Ammon's horn (tissue), 1 donor: ENCODE measurements at regions not wholly inside any gene's neighbourhood (a gene's known extent, or its start where the extent isn't known, plus 50 kb on each side); places are given as distances from the start of the nearest gene placed in this dataset.
"Not testable (repeated sequence)": the region's sequence is repeated elsewhere in the genome, so short reads cannot be mapped to it uniquely, and the experiment has no call there.

Source experiments
- DNase-seq: peaks from one replicate; pipeline ENCODE4 v3.0.0-alpha.2; 2016; ENCODE audit warnings: low spot score

DNA sequence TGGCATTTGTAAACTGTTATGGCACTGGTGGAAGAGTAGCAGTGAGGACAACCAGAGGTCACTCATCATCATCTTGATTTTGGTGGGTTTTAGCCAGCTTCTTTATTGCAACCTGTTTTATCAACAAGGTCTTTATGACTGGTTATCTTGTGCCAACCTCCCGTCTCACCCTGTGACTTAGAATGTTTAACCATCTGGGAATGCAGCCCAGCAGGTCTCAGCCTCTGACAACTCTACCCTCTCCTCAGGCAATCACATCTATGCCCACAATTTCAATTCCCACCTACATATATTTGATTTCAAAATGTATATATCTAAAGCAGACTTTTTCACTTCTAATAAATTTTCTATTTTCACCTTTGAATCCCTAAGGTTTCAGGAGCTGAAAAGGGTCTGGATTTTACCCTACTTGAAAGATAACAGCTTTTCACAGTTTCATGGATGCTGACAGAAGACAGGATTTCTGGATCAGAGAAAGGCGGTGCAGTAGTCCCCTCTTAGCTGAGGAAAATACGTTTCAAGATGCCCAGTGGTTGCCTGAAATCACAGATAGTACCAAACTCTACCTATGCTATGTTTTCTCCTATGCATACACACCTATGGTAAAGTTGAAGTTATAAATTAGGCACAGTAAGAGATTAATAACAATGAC is 1171.8 kb downstream of the DIAPH3 start:
- DNase-seq, result no peak

- DNase-seq, result no peak
Observed at GRCh38 chr13:58992478-58993042, 1171.2 kb downstream of the DIAPH3 start.

DNA sequence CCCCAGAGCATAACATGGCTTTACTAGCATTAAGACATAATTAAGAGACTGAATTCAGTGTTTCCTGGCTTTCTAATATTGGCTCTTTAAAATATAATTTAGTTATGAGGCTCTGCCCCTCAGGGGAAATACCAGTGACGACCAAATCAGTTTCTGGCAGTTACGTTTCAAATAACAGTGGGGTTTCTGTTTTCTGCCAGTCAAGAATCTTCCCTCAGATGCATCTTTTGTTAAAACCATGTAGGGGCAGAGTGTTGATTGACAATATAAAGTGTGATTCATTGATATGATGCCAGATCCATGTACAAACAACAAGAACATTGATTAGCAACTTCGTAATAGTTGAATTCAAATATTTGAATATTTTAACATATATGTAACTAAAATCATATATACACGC is 1169.7 kb downstream of the DIAPH3 start:
- no peak for DNase-seq

GRCh38 chr13:58994777-58995176 is 1169.0 kb downstream of the DIAPH3 start:
- no peak for DNase-seq

- DNase-seq, result no peak
Observed at GRCh38 chr13:58998716-58999115, 1165.0 kb downstream of the DIAPH3 start.

- no peak for DNase-seq
Observed at GRCh38 chr13:58999851-59000250, 1163.9 kb downstream of the DIAPH3 start.

DNA sequence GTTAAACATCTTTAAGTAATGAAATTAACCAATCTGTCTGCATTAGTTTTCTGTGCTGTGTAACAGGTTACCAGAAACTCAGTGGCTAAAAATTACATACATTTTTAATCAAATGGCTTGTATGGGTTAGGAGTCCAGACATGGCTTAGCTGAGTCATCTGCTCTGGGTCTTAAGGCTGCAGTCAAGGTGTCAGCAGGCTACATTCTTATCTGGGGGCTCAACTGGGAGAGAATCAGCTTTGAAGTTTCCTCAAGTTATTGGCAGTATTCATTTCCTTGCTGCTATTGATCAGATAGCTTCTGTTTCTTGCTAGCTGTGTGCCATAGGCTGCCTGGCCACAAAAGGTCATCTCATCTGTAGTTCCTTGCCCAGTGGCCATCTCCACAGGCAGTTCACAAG is 1163.0 kb downstream of the DIAPH3 start:
- DNase-seq, result no peak

DNA sequence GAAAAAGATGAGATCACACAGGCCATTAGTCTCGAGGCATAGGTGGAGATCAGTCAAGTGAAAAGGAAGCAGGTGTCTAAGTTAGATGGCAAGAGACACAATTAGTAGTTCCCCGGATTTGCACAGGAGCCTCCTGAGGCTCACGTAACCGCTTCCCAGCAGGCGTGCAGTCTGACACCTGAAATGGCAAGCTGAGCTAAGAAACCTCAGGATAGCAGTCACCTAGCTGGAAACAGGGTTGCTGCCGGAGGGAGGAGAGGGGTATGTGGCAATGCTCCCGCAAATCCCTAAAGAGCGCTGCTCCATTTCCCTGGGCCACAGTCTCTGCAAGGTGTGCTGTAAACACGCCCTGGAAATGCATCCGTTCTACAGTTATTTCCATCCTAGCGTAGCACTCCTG is 1151.0 kb downstream of the DIAPH3 start:
- DNase-seq, result no peak

GRCh38 chr13:59016250-59016649 is 1147.5 kb downstream of the DIAPH3 start:
- DNase-seq, result peak; percentile 7

GRCh38 chr13:59024434-59024833 is 1139.3 kb downstream of the DIAPH3 start:
- DNase-seq, result no peak

DNA sequence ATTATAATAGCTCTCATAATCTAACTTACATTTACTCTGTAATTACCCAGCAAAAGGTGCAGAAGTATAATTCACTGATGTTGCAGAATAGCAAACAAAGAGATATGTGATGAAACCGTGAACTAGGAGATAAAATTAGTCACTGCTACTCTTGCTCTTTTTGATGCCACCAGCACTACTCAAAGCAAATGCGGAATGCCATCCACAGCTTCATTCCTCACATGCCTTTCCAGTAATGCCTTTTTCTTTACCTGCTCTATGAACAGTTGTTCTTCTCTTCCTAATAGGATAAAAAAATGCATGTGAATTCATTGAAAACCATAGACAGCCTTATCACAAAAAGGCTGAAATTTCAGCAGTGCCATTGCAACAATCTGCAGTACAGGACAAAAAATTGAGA is 1129.5 kb downstream of the DIAPH3 start:
- DNase-seq, result no peak

DNA sequence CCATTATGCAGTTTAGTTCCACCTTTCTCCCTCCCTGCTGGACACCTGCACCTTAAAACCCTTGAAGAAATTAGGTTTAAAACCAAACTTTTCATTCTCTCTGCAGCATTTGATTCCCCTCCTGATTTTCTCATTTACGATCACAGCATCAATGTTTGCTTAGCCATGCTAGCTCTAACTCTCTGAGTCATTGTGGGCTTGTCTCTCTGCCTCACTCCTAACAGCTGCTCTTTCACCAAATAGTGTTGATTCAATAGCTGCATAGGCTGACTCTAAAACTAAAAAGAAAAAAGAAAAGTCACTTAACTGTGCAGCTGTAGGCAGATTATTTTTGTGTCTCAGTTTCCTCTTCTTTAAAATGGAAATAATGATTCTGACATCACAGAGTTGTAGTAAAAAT is 1124.9 kb downstream of the DIAPH3 start:
- peak; percentile 52 for DNase-seq

DNA sequence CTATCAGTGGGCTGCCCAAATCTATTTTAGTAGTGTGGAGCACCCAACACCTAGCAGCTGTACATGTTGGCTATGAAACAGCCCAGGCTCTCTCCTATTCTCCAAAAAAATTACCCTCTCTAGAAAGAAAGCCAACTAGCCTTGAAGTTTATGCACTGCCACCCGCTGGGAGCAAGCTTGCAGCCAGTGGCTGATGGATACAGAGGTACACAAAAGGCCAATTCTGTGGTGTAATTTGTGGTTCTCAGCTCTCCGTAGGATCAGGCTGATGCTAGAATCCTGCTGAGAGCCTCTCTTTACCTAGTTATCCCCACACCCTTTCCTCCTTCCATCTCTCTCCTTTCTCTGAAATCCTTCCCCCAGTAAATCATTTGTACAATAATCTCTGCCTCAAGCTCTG is 1120.7 kb downstream of the DIAPH3 start:
- no peak for DNase-seq

- DNase-seq, result no peak
Observed at GRCh38 chr13:59047546-59047945, 1116.2 kb downstream of the DIAPH3 start.

- no peak for DNase-seq
Observed at GRCh38 chr13:59061621-59062020, 1102.1 kb downstream of the DIAPH3 start.

GRCh38 chr13:59064042-59064441 is 1099.7 kb downstream of the DIAPH3 start:
- DNase-seq, result no peak

- DNase-seq, result not testable (repeated sequence)
Observed at GRCh38 chr13:59076386-59076785, 1087.3 kb downstream of the DIAPH3 start.

- DNase-seq, result no peak
Observed at GRCh38 chr13:59086147-59086546, 1077.6 kb downstream of the DIAPH3 start.

DNA sequence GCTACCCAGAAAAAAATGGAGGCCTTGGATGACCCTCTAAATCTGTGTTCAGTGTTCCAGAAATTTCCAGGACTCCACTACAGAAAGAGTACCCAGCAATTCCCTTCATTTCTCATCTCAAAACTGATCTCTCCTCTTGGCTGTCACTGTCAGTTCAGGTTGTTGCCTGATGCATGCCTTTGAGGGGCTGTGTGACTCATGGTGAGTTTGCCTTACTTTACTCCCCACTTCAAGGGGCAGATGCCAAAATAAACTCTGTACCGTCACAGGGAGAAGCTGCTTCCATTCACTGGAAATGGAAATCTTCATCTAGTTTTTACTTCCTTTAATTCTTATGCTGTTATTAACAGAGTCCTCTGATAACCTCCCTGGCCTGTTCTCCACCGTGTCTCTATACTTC is 1075.0 kb downstream of the DIAPH3 start:
- DNase-seq, result no peak

DNA sequence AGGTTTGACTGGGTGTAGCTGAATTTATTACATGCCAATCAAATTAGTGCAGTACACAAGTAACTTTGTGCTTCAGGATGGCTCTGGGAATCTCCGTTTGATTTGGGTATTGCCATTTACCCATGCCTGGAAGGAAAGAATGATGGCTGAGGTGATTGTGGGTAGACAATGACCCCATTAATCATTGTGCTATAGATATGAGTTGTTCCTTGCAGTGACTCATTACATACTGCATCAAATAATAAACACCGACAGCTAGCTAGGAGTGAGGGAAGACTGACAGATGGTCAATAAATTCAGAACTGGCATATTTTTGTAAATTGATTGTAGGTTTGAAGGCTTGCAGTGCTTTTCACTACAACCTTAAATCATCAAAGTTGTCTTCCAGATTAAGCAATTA is 1069.5 kb downstream of the DIAPH3 start:
- DNase-seq, result no peak

DNA sequence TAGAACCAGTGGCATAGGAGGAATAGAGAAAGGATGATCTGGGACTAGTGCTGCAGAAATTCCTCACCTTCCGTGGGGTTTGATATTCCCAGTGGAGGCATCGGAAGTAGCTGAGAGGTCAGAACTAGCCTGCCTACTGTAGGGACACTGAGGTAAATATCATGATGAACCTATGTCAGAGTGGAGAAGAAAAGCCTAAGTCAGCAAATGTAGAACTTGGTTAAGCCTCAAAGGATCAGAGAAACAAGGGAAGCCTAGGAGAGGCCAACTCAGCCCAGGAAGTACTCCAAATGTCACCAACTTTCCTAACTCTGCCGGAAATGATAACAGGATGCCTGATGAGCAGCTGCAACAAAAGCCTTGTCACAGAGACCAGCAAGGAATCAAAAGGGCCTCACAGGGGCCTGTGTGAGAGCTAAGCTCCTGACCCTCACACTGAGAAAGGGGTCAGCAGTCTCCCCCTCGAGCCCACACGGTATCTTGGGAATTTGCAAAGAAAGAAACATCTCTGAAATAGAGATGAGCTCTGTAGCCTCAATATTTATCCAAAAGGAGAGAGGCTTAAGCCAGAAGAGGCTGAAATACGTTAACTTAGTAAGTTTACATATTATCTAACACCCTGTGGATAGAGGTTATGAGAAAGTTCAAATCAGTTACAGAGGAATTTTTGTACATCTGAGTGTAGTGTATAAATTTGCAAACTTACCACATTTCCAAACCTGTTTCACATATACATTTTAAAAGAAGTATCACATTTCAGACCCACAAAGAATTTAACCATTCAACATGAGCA is 1064.3 kb downstream of the DIAPH3 start:
- DNase-seq, result no peak

- no peak for DNase-seq
Observed at GRCh38 chr13:59103004-59103768, 1060.5 kb downstream of the DIAPH3 start.

DNA sequence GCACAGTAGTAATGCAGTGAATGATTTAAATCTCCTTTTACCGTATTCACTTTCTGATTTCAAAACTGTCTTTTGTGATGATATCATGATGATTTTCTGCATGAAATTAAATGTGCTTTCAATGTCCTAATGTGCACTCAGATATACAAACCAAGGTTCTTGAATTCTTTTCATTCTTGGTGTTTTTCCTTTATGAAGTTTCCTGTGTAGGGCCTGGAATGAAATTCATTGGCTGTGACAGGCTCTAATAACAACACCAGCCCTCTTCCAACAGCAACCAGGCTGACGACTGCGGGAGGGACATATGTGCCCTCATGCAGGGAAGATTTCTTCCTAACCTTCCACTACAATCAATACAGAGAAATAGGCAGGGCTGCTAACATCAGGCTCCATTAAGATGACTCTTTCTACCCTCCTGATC is 1052.0 kb downstream of the DIAPH3 start:
- peak; percentile 29 for DNase-seq
